ENCODE measurements at regions not wholly inside any gene's neighbourhood (a gene's known extent, or its start where the extent isn't known, plus 50 kb on each side); places are given as distances from the start of the nearest gene placed in this dataset.
A peak's percentile ranks its signal among the peaks of the same experiment; 100 is the strongest.
"Not testable (repeated sequence)": the region's sequence is repeated elsewhere in the genome, so short reads cannot be mapped to it uniquely, and the experiment has no call there.

- no peak for ATAC-seq
- Mint-ChIP-seq H3K4me1 (ENCODE audit: low read depth) (peaks cover 8% of the 10 kb centered on the region), H3K27ac (no peak overlapping the region), H3K27me3 (ENCODE audit: low read depth) (peaks cover 12% of the 10 kb centered on the region), H3K9me3 (ENCODE audit: insufficient read depth) (no peaks in the 10 kb centered on the region), H3K36me3 (ENCODE audit: low read depth) (peaks cover 2% of the 10 kb centered on the region), H3K4me3 (no peak overlapping the region)
- ChIA-PET CTCF (no interaction called here), POLR2A (interaction anchor here (1.1 kb wide), 1 partner anchor 12 kb away, joined by 3 read pairs; no protein-coding TSS in a partner anchor)
- DNase-seq, result no peak
These were observed 151.8 kb downstream of the NRN1 start for GRCh38 chr6:5854899-5855298.

GRCh38 chr6:5851261-5851757 is 155.4 kb downstream of the NRN1 start:
- Mint-ChIP-seq H3K4me3 (peak overlapping the region; percentile 69), H3K27me3 (ENCODE audit: low read depth) (peaks cover 8% of the 10 kb centered on the region), H3K27ac (peak overlapping the region; percentile 37), H3K9me3 (ENCODE audit: insufficient read depth) (no peaks in the 10 kb centered on the region), H3K36me3 (ENCODE audit: low read depth) (no peaks in the 10 kb centered on the region), H3K4me1 (ENCODE audit: low read depth) (peaks cover 8% of the 10 kb centered on the region)
- peak; percentile 72 for DNase-seq
- ChIA-PET POLR2A (interaction anchor here (0.6 to 0.7 kb wide), 2 partner anchors 18 to 153 kb away, joined by 3 to 5 read pairs; no protein-coding TSS in a partner anchor), CTCF (interaction anchor here (1.1 kb wide), 1 partner anchor 38 kb away, joined by 3 read pairs; no protein-coding TSS in a partner anchor)
- ATAC-seq, result peak; percentile 98

DNA sequence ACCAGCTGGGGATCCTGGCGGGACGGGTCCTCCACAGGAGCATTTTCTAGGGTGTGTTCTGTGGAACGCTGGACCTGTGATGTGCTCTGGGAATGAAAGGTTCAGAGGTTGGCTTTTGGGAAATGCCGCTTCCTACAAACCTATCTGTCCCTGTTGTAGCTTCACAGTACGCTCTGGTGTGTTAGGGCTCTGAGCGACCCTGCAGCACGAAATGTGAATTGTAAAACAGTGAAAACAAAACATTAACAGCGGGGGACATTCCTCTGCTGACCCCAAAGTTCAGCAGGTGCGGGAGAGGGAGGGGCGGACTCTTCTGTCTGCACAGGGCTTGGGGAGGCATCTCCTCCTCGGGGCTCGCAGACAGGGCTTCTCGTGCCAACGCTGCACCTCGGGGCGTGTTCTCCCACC is 155.9 kb downstream of the NRN1 start:
- ATAC-seq (peak; percentile 80), DNase-seq (no peak)
- ChIA-PET POLR2A (interaction anchor here (0.6 to 0.7 kb wide), 2 partner anchors 17 to 153 kb away, joined by 3 to 5 read pairs; no protein-coding TSS in a partner anchor), CTCF (interaction anchor here (1.1 kb wide), 2 partner anchors 37 to 380 kb away, joined by 3 read pairs; no protein-coding TSS in a partner anchor)
- Mint-ChIP-seq H3K9me3 (ENCODE audit: insufficient read depth) (no peaks in the 10 kb centered on the region), H3K27me3 (ENCODE audit: low read depth) (peaks cover 8% of the 10 kb centered on the region), H3K27ac (peak overlapping the region; percentile 37), H3K4me3 (peak overlapping the region; percentile 69), H3K36me3 (ENCODE audit: low read depth) (no peaks in the 10 kb centered on the region), H3K4me1 (ENCODE audit: low read depth) (peaks cover 8% of the 10 kb centered on the region)

GRCh38 chr6:5846889-5847288 is 159.8 kb downstream of the NRN1 start:
- Mint-ChIP-seq H3K4me1 (ENCODE audit: low read depth) (peaks cover 8% of the 10 kb centered on the region), H3K9me3 (ENCODE audit: insufficient read depth) (no peaks in the 10 kb centered on the region), H3K4me3 (no peak overlapping the region), H3K36me3 (ENCODE audit: low read depth) (no peaks in the 10 kb centered on the region), H3K27me3 (ENCODE audit: low read depth) (peaks cover 31% of the 10 kb centered on the region), H3K27ac (no peak overlapping the region)
- POLR2A ChIA-PET, result no interaction called here
- no peak for ATAC-seq
- CTCF ChIA-PET, result no interaction called here
- no peak for DNase-seq

- H3K4me1 Mint-ChIP-seq (ENCODE audit: low read depth), result peaks cover 4% of the 10 kb centered on the region
- DNase-seq (no peak), ATAC-seq (no peak)
- H3K27me3 Mint-ChIP-seq (ENCODE audit: low read depth), result peaks cover 31% of the 10 kb centered on the region
- no peaks in the 10 kb centered on the region for H3K36me3 Mint-ChIP-seq (ENCODE audit: low read depth)
- no peaks in the 10 kb centered on the region for H3K9me3 Mint-ChIP-seq (ENCODE audit: insufficient read depth)
- CTCF ChIA-PET, result no interaction called here
- POLR2A ChIA-PET, result no interaction called here
- H3K27ac Mint-ChIP-seq, result no peak overlapping the region
- no peak overlapping the region for H3K4me3 Mint-ChIP-seq
These were observed 160.4 kb downstream of the NRN1 start for GRCh38 chr6:5846335-5846734.

DNA sequence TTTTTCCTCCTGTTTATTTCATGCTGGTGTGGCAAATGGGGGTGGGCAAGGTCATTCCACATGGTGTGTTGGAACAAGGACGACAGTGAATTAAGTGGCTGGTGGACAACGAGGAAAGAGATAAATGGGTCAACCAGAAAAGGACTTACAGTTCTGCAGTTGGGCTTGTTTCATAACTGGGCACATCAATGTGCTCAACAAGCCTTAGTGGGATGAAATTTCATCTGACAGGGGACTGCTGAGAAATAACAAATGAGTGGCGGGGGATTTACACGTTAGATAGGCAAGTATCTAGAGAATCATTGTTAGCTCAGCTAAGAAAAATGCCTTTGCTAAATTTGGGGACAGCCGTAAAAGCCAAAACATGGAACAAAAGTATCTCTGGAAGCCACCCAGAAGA is 163.6 kb downstream of the NRN1 start:
- Mint-ChIP-seq H3K9me3 (ENCODE audit: insufficient read depth) (no peaks in the 10 kb centered on the region), H3K36me3 (ENCODE audit: low read depth) (no peaks in the 10 kb centered on the region), H3K27ac (no peak overlapping the region), H3K27me3 (ENCODE audit: low read depth) (peaks cover 27% of the 10 kb centered on the region), H3K4me1 (ENCODE audit: low read depth) (no peaks in the 10 kb centered on the region), H3K4me3 (no peak overlapping the region)
- CTCF ChIA-PET, result no interaction called here
- POLR2A ChIA-PET, result no interaction called here
- ATAC-seq (no peak), DNase-seq (no peak)

DNA sequence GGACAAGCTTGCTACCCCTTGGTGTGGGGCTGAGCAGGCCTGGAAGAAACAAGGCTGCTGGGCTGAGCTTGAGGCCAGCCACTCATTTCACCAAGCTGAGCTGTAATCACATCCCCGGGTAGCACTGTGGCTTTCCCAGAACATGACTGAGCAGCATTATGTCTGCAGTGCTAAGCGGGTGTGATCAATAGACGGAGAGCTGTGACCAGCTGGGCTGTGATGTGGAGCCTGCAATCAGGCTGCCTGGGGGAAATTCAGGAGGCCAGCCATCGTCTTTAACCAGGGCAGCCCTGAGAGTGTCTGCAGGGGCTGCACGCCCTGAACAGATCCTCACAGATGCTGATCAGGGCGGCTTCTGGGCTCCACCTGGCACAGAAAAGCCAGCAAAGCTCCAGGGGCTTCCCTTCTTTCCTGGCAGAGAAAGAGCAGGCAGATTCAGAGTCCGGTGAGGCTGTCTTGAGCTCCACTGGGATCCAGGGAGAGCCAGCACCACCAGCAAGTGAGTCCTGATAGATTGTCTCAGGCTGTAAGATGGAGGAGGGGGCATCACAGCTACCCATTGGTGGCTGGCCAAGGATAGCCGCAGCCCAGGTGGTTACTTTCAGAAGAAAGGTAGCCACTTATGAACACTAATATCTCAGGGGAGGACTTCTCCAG is 165.9 kb downstream of the NRN1 start:
- ChIA-PET POLR2A (no interaction called here), CTCF (interaction anchor here (1.0 kb wide), 1 partner anchor 370 kb away, joined by 3 read pairs; no protein-coding TSS in a partner anchor)
- no peak overlapping the region for H3K27ac Mint-ChIP-seq
- H3K27me3 Mint-ChIP-seq (ENCODE audit: low read depth), result peaks cover 27% of the 10 kb centered on the region
- no peaks in the 10 kb centered on the region for H3K9me3 Mint-ChIP-seq (ENCODE audit: insufficient read depth)
- no peak for DNase-seq
- ATAC-seq, result no peak
- H3K36me3 Mint-ChIP-seq (ENCODE audit: low read depth), result no peaks in the 10 kb centered on the region
- H3K4me1 Mint-ChIP-seq (ENCODE audit: low read depth), result no peaks in the 10 kb centered on the region
- no peak overlapping the region for H3K4me3 Mint-ChIP-seq

DNA sequence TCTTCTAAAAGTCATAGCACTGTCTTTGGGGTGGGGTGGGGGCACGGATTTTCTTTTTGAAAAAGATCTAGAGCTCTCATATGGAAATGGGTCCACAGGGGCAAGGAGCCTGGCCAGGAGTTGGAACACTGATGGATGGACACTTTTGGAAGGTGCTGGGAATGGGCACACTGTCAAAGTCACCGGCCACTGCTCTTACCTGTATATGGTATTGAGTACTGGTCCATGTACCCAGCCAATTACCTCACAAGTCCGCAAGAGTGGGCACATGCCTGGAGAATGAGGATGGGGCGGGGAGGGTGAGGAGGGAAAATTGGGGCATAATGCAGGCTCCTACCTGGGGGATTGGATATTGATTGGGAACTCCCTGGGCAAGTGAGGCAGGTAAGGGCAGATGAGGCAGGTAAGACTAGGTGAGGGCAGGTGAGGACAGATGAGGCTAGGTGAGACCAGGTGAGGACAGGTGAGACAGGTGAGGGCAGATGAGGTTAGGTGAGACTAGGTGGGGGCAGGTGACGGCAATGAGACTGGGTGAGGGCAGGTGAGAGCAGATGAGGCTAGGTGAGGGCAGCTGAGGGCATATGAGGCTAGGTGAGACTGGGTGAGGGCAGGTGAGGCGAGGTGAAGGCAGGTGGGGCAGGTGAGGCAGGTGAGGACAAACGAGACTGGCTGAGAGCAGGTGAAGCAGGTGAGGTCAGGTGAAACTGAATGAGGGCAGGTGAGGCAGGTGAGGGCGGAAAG is 167.9 kb downstream of the NRN1 start:
- DNase-seq (no peak), ATAC-seq (no peak)
- Mint-ChIP-seq H3K4me1 (ENCODE audit: low read depth) (no peaks in the 10 kb centered on the region), H3K9me3 (ENCODE audit: insufficient read depth) (no peaks in the 10 kb centered on the region), H3K36me3 (ENCODE audit: low read depth) (no peaks in the 10 kb centered on the region), H3K27me3 (ENCODE audit: low read depth) (peaks cover 12% of the 10 kb centered on the region), H3K4me3 (no peak overlapping the region), H3K27ac (no peak overlapping the region)
- CTCF ChIA-PET, result no interaction called here
- POLR2A ChIA-PET, result no interaction called here

DNA sequence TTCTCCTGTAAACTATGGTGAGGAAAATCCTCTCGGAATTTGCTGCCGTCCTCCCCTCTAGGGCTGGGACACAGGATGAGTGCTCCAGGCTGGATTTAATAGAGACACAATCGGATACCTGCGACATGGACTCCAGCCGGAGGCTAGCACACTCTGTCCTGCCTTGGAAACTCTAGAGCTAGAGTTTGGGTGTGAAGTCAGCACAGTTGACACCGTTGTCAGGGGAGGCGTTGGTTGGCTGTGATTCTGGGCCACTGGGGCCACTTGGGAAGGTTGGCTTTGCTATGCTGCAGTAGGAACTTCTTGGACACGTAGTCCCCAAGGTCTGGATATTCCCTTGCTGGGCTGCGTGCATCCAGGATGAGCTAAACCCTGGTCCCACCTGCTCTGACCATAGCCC is 169.4 kb downstream of the NRN1 start:
- Mint-ChIP-seq H3K36me3 (ENCODE audit: low read depth) (no peaks in the 10 kb centered on the region), H3K9me3 (ENCODE audit: insufficient read depth) (no peaks in the 10 kb centered on the region), H3K4me3 (no peak overlapping the region), H3K27me3 (ENCODE audit: low read depth) (peaks cover 4% of the 10 kb centered on the region), H3K27ac (no peak overlapping the region), H3K4me1 (ENCODE audit: low read depth) (peaks cover 10% of the 10 kb centered on the region)
- ATAC-seq, result no peak
- CTCF ChIA-PET, result no interaction called here
- DNase-seq, result no peak
- POLR2A ChIA-PET, result no interaction called here

DNA sequence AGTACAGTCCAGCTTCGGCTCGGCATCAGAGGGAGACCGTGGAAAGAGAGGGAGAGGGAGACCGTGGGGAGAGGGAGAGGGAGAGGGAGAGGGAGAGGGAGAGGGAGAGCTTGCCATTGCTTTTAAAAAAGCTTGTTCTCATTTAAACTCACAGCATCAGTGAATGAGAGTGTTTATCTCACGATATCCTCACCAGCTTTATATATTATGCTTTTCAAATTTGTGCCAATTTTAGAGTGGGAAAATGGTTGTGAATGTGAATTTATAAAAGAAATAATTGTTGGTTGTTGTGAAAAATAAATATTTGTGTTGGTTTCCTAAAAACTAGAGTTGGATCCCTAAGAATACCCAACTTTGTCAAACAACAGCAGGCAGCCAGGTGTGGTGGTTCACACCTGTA is 170.1 kb downstream of the NRN1 start:
- H3K4me3 Mint-ChIP-seq; DNase-seq; POLR2A ChIA-PET; H3K36me3 Mint-ChIP-seq (ENCODE audit: low read depth); H3K9me3 Mint-ChIP-seq (ENCODE audit: insufficient read depth); H3K27me3 Mint-ChIP-seq (ENCODE audit: low read depth); CTCF ChIA-PET; H3K27ac Mint-ChIP-seq; ATAC-seq: not testable (repeated sequence)
- peaks cover 17% of the 10 kb centered on the region for H3K4me1 Mint-ChIP-seq (ENCODE audit: low read depth)

DNA sequence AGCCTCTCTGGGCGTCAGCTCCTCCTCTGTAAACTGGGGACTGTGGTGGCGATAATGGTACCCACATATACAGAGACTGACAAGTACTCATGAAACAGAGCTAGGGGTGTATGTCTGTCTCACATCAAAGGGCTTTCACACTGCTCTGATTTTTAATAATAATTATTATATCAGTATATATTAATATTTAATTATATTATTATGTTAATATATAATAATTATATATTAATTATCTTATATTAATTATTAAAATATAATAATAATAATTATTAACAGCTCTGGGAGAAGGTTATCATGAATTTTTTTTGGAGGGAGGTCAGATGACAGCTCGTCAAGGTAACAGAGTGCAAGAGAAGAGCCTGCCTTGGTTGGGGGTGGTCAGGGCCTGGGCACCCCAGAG is 173.6 kb downstream of the NRN1 start:
- POLR2A ChIA-PET, result interaction anchor here (0.9 to 1.6 kb wide), 6 partner anchors 8 to 175 kb away, joined by 3 to 5 read pairs (median 4); no protein-coding TSS in a partner anchor
- ATAC-seq, result no peak
- CTCF ChIA-PET, result interaction anchor here (1.2 to 1.3 kb wide), 2 partner anchors 20 to 362 kb away, joined by 4 to 7 read pairs; no protein-coding TSS in a partner anchor
- Mint-ChIP-seq H3K27me3 (ENCODE audit: low read depth) (no peaks in the 10 kb centered on the region), H3K36me3 (ENCODE audit: low read depth) (no peaks in the 10 kb centered on the region), H3K9me3 (ENCODE audit: insufficient read depth) (no peaks in the 10 kb centered on the region), H3K4me1 (ENCODE audit: low read depth) (peaks cover 47% of the 10 kb centered on the region), H3K27ac (peak overlapping the region; percentile 96), H3K4me3 (no peak overlapping the region)
- no peak for DNase-seq

GRCh38 chr6:5832668-5833067 is 174.1 kb downstream of the NRN1 start:
- ChIA-PET CTCF (interaction anchor here (1.0 to 1.3 kb wide), 3 partner anchors 16 to 362 kb away, joined by 4 to 7 read pairs (median 4); no protein-coding TSS in a partner anchor), POLR2A (interaction anchor here (0.9 to 1.6 kb wide), 5 partner anchors 19 to 175 kb away, joined by 3 to 5 read pairs (median 3); no protein-coding TSS in a partner anchor)
- peak overlapping the region; percentile 36 for H3K4me3 Mint-ChIP-seq

More at GRCh38 chr6:5832668-5833067, 174.1 kb downstream of the NRN1 start:
- Mint-ChIP-seq H3K27me3 (ENCODE audit: low read depth) (no peaks in the 10 kb centered on the region), H3K27ac (peak overlapping the region; percentile 96), H3K4me1 (ENCODE audit: low read depth) (peaks cover 50% of the 10 kb centered on the region), H3K36me3 (ENCODE audit: low read depth) (no peaks in the 10 kb centered on the region), H3K9me3 (ENCODE audit: insufficient read depth) (no peaks in the 10 kb centered on the region)
- DNase-seq, result no peak
- ATAC-seq, result no peak

Measured in activated CD8-positive, alpha-beta T cell treated with anti-CD3 and anti-CD28 coated beads, Interleukin-2, amount 10 ng/mL, durations not matched to agents 7 days and 5 days (primary cell).